ENCODE measurements at regions not wholly inside any gene's neighbourhood (a gene's known extent, or its start where the extent isn't known, plus 50 kb on each side); places are given as distances from the start of the nearest gene placed in this dataset.
A peak's percentile ranks its signal among the peaks of the same experiment; 100 is the strongest.

GRCh38 chr9:115604831-115605483 lies 487.0 kb upstream of the TNC start:
- ATAC-seq, result no peak
- DNase-seq (ENCODE audit: low spot score in 2 of 2), result no peak
- H3K4me3 Mint-ChIP-seq, result no peak overlapping the region
- no peak overlapping the region for H3K27ac Mint-ChIP-seq
- H3K36me3 Mint-ChIP-seq, result no peaks in the 10 kb centered on the region
- H3K4me1 Mint-ChIP-seq, result no peaks in the 10 kb centered on the region
- H3K9me3 Mint-ChIP-seq, result no peaks in the 10 kb centered on the region

GRCh38 chr9:115606838-115607237 lies 488.9 kb upstream of the TNC start:
- Mint-ChIP-seq H3K36me3 (no peaks in the 10 kb centered on the region), H3K9me3 (no peaks in the 10 kb centered on the region), H3K4me1 (no peaks in the 10 kb centered on the region), H3K27ac (no peak overlapping the region), H3K4me3 (no peak overlapping the region)
- ATAC-seq (no peak), DNase-seq (ENCODE audit: low spot score in 2 of 2) (no peak)

GRCh38 chr9:115614326-115614999 lies 496.5 kb upstream of the TNC start:
- H3K27ac Mint-ChIP-seq, result no peak overlapping the region
- no peak overlapping the region for H3K4me3 Mint-ChIP-seq
- DNase-seq (ENCODE audit: low spot score in 2 of 2) (no peak), ATAC-seq (no peak)
- H3K36me3 Mint-ChIP-seq, result no peaks in the 10 kb centered on the region
- H3K4me1 Mint-ChIP-seq, result no peaks in the 10 kb centered on the region
- H3K9me3 Mint-ChIP-seq, result peaks cover 3% of the 10 kb centered on the region

GRCh38 chr9:115615000-115615401 lies 497.0 kb upstream of the TNC start:
- Mint-ChIP-seq H3K36me3 (no peaks in the 10 kb centered on the region), H3K9me3 (peaks cover 3% of the 10 kb centered on the region), H3K4me1 (no peaks in the 10 kb centered on the region), H3K4me3 (no peak overlapping the region), H3K27ac (no peak overlapping the region)
- ATAC-seq (no peak), DNase-seq (ENCODE audit: low spot score in 2 of 2) (no peak)

GRCh38 chr9:115615821-115616665 lies 498.1 kb upstream of the TNC start:
- DNase-seq (ENCODE audit: low spot score in 2 of 2), result no peak
- H3K27ac Mint-ChIP-seq, result no peak overlapping the region
- peaks cover 8% of the 10 kb centered on the region for H3K9me3 Mint-ChIP-seq
- ATAC-seq, result peak; percentile 63
- no peak overlapping the region for H3K4me3 Mint-ChIP-seq
- H3K36me3 Mint-ChIP-seq, result no peaks in the 10 kb centered on the region
- H3K4me1 Mint-ChIP-seq, result no peaks in the 10 kb centered on the region

- H3K27ac Mint-ChIP-seq, result no peak overlapping the region
- no peak for DNase-seq (ENCODE audit: low spot score in 2 of 2)
- no peaks in the 10 kb centered on the region for H3K4me1 Mint-ChIP-seq
- H3K36me3 Mint-ChIP-seq, result no peaks in the 10 kb centered on the region
- H3K9me3 Mint-ChIP-seq, result peaks cover 8% of the 10 kb centered on the region
- H3K4me3 Mint-ChIP-seq, result no peak overlapping the region
- ATAC-seq, result no peak
Observed at GRCh38 chr9:115616666-115617239, 498.8 kb upstream of the TNC start.

- ATAC-seq, result no peak
- no peak for DNase-seq (ENCODE audit: low spot score in 2 of 2)
- Mint-ChIP-seq H3K9me3 (peaks cover 3% of the 10 kb centered on the region), H3K27ac (no peak overlapping the region), H3K4me1 (no peaks in the 10 kb centered on the region), H3K36me3 (no peaks in the 10 kb centered on the region), H3K4me3 (no peak overlapping the region)
Observed at GRCh38 chr9:115625251-115625650, 507.3 kb upstream of the TNC start.

GRCh38 chr9:115625954-115626353 lies 508.0 kb upstream of the TNC start:
- no peak for ATAC-seq
- Mint-ChIP-seq H3K27ac (no peak overlapping the region), H3K4me1 (no peaks in the 10 kb centered on the region)

GRCh38 chr9:115627511-115627910 lies 509.6 kb upstream of the TNC start:
- Mint-ChIP-seq H3K36me3 (no peaks in the 10 kb centered on the region), H3K4me1 (no peaks in the 10 kb centered on the region), H3K27ac (no peak overlapping the region), H3K4me3 (no peak overlapping the region), H3K9me3 (no peaks in the 10 kb centered on the region)
- no peak for DNase-seq (ENCODE audit: low spot score in 2 of 2)
- no peak for ATAC-seq

More at GRCh38 chr9:115625954-115626353, 508.0 kb upstream of the TNC start:
- H3K4me3 Mint-ChIP-seq, result no peak overlapping the region
- no peaks in the 10 kb centered on the region for H3K9me3 Mint-ChIP-seq
- no peak for DNase-seq (ENCODE audit: low spot score in 2 of 2)
- no peaks in the 10 kb centered on the region for H3K36me3 Mint-ChIP-seq

- Mint-ChIP-seq H3K36me3 (no peaks in the 10 kb centered on the region), H3K4me1 (no peaks in the 10 kb centered on the region), H3K9me3 (no peaks in the 10 kb centered on the region), H3K4me3 (no peak overlapping the region), H3K27ac (no peak overlapping the region)
- no peak for ATAC-seq
- DNase-seq (ENCODE audit: low spot score in 2 of 2), result no peak
Observed at GRCh38 chr9:115628426-115628825, 510.5 kb upstream of the TNC start.

GRCh38 chr9:115629879-115630840 lies 512.2 kb upstream of the TNC start:
- no peaks in the 10 kb centered on the region for H3K4me1 Mint-ChIP-seq
- no peak overlapping the region for H3K27ac Mint-ChIP-seq

GRCh38 chr9:115632391-115632790 lies 514.4 kb upstream of the TNC start:
- DNase-seq (ENCODE audit: low spot score in 2 of 2) (no peak), ATAC-seq (no peak)
- no peaks in the 10 kb centered on the region for H3K36me3 Mint-ChIP-seq
- H3K27ac Mint-ChIP-seq, result no peak overlapping the region
- peaks cover 2% of the 10 kb centered on the region for H3K9me3 Mint-ChIP-seq
- H3K4me1 Mint-ChIP-seq, result no peaks in the 10 kb centered on the region
- H3K4me3 Mint-ChIP-seq, result no peak overlapping the region

More at GRCh38 chr9:115629879-115630840, 512.2 kb upstream of the TNC start:
- ATAC-seq, result no peak
- Mint-ChIP-seq H3K9me3 (peaks cover 2% of the 10 kb centered on the region), H3K36me3 (no peaks in the 10 kb centered on the region), H3K4me3 (no peak overlapping the region)
- DNase-seq (ENCODE audit: low spot score in 2 of 2), result no peak

- H3K9me3 Mint-ChIP-seq, result peaks cover 2% of the 10 kb centered on the region
- no peaks in the 10 kb centered on the region for H3K36me3 Mint-ChIP-seq
- H3K4me1 Mint-ChIP-seq, result no peaks in the 10 kb centered on the region
- no peak overlapping the region for H3K27ac Mint-ChIP-seq
- no peak overlapping the region for H3K4me3 Mint-ChIP-seq
- ATAC-seq, result no peak
- DNase-seq (ENCODE audit: low spot score in 2 of 2), result no peak
Observed at GRCh38 chr9:115633104-115633503, 515.1 kb upstream of the TNC start.

- H3K36me3 Mint-ChIP-seq, result no peaks in the 10 kb centered on the region
- H3K27ac Mint-ChIP-seq, result no peak overlapping the region
- H3K4me3 Mint-ChIP-seq, result no peak overlapping the region
- DNase-seq (ENCODE audit: low spot score in 2 of 2) (no peak), ATAC-seq (peak; percentile 77)
- peaks cover 2% of the 10 kb centered on the region for H3K9me3 Mint-ChIP-seq
- no peaks in the 10 kb centered on the region for H3K4me1 Mint-ChIP-seq
Observed at GRCh38 chr9:115635680-115636383, 517.8 kb upstream of the PAPPA start.

Data from stimulated activated effector memory CD8-positive, alpha-beta T cell treated with anti-CD3 and anti-CD28 coated beads, Interleukin-12 subunit alpha, Interleukin-12 subunit beta, amount 100 ng/mL, for 72 hours (primary cell).